ENCODE measurements at regions not wholly inside any gene's neighbourhood (a gene's known extent, or its start where the extent isn't known, plus 50 kb on each side); places are given as distances from the start of the nearest gene placed in this dataset.

- WGBS, 2 donors (ENCODE audit: low coverage in 1 of 2): 89 to 92% methylated on average over 4 of the region's 4 CpGs
- intact Hi-C loops (cut with DNase I; ENCODE audit: low total_unique reads) (no loop called here), in situ Hi-C loops (cut with MboI; ENCODE audit: low pct_ligation_motif_present in 1 of 4, low pct_unique_long_range_greater_than_20kb in 1 of 4, low sequenced_read_pairs in 3 of 4) (no loop called here)
- no peak for DNase-seq
- H3K9me3 ChIP-seq: no peaks in the 10 kb centered on the region
- no peak for TF ChIP-seq POLR2A (IDR thresholded peaks at IDR 0.05)
- no peaks in the 10 kb centered on the region for H3K4me1 ChIP-seq
- no peak overlapping the region for H3K4me3 ChIP-seq
- H3K27ac ChIP-seq: no peak overlapping the region
- H3K27me3 ChIP-seq: no peaks in the 10 kb centered on the region
- no peaks in the 10 kb centered on the region for H3K36me3 ChIP-seq
Observed at GRCh38 chr3:88452228-88452627, 302.5 kb downstream of the C3orf38 start.

- no peak for TF ChIP-seq POLR2AphosphoS5 (IDR thresholded peaks at IDR 0.05)
- no peak for TF ChIP-seq CTCF (IDR thresholded peaks at IDR 0.05)
- no peak for TF ChIP-seq EP300 (IDR thresholded peaks at IDR 0.05; ENCODE audit: low read depth)
- TF ChIP-seq POLR2A (IDR thresholded peaks at IDR 0.05): no peak
- Histone ChIP-seq H3K27me3 (no peaks in the 10 kb centered on the region), H3K27ac (no peak overlapping the region), H3K4me1 (no peaks in the 10 kb centered on the region), H3K9me3 (no peaks in the 10 kb centered on the region), H3K36me3 (no peaks in the 10 kb centered on the region), H3K4me3 (no peak overlapping the region)
- in situ Hi-C loops (cut with MboI; ENCODE audit: low pct_ligation_motif_present in 1 of 4, low pct_unique_long_range_greater_than_20kb in 1 of 4, low sequenced_read_pairs in 3 of 4): no loop called here
- intact Hi-C loops (cut with DNase I; ENCODE audit: low total_unique reads): no loop called here
- DNase-seq: no peak
- 79 to 81% methylated on average over 3 of the region's 3 CpGs for WGBS, 2 donors (ENCODE audit: low coverage in 1 of 2)
Observed at GRCh38 chr3:88460369-88460768, 310.6 kb downstream of the C3orf38 start.

GRCh38 chr3:88462230-88462629 lies 312.5 kb downstream of the C3orf38 start:
- H3K27me3 ChIP-seq: no peaks in the 10 kb centered on the region
- no peaks in the 10 kb centered on the region for H3K9me3 ChIP-seq
- in situ Hi-C loops (cut with MboI; ENCODE audit: low pct_ligation_motif_present in 1 of 4, low pct_unique_long_range_greater_than_20kb in 1 of 4, low sequenced_read_pairs in 3 of 4): no loop called here
- H3K4me1 ChIP-seq: no peaks in the 10 kb centered on the region
- H3K4me3 ChIP-seq: no peak overlapping the region
- intact Hi-C loops (cut with DNase I; ENCODE audit: low total_unique reads): no loop called here
- no peak for TF ChIP-seq EP300 (IDR thresholded peaks at IDR 0.05; ENCODE audit: low read depth)
- TF ChIP-seq CTCF (IDR thresholded peaks at IDR 0.05): no peak
- no peak for TF ChIP-seq POLR2AphosphoS5 (IDR thresholded peaks at IDR 0.05)
- no peak for TF ChIP-seq POLR2A (IDR thresholded peaks at IDR 0.05)
- DNase-seq: no peak
- H3K36me3 ChIP-seq: no peaks in the 10 kb centered on the region
- H3K27ac ChIP-seq: no peak overlapping the region

- intact Hi-C loops (cut with DNase I; ENCODE audit: low total_unique reads): no loop called here
Observed at GRCh38 chr3:88467191-88467590, 317.4 kb downstream of the C3orf38 start.

GRCh38 chr3:88469216-88469615 lies 319.5 kb downstream of the C3orf38 start:
- no peak overlapping the region for H3K4me3 ChIP-seq
- intact Hi-C loops (cut with DNase I; ENCODE audit: low total_unique reads): no loop called here

More at GRCh38 chr3:88467191-88467590, 317.4 kb downstream of the C3orf38 start:
- TF ChIP-seq POLR2AphosphoS5 (IDR thresholded peaks at IDR 0.05): no peak
- Histone ChIP-seq H3K9me3 (no peaks in the 10 kb centered on the region), H3K27ac (no peak overlapping the region), H3K4me1 (no peaks in the 10 kb centered on the region), H3K4me3 (no peak overlapping the region), H3K27me3 (no peaks in the 10 kb centered on the region), H3K36me3 (no peaks in the 10 kb centered on the region)
- in situ Hi-C loops (cut with MboI; ENCODE audit: low pct_ligation_motif_present in 1 of 4, low pct_unique_long_range_greater_than_20kb in 1 of 4, low sequenced_read_pairs in 3 of 4): no loop called here
- no peak for DNase-seq
- WGBS, 2 donors (ENCODE audit: low coverage in 1 of 2): 79 to 87% methylated on average over 3 to 5 of the region's 5 CpGs

More at GRCh38 chr3:88469216-88469615, 319.5 kb downstream of the C3orf38 start:
- no peak for DNase-seq
- WGBS, 2 donors (ENCODE audit: low coverage in 1 of 2): 44 to 74% methylated on average over 1 of the region's 1 CpG
- Histone ChIP-seq H3K27me3 (no peaks in the 10 kb centered on the region), H3K4me1 (no peaks in the 10 kb centered on the region), H3K9me3 (no peaks in the 10 kb centered on the region), H3K36me3 (no peaks in the 10 kb centered on the region), H3K27ac (no peak overlapping the region)
- in situ Hi-C loops (cut with MboI; ENCODE audit: low pct_ligation_motif_present in 1 of 4, low pct_unique_long_range_greater_than_20kb in 1 of 4, low sequenced_read_pairs in 3 of 4): no loop called here
- no peak for TF ChIP-seq EP300 (IDR thresholded peaks at IDR 0.05; ENCODE audit: low read depth)
- TF ChIP-seq POLR2AphosphoS5 (IDR thresholded peaks at IDR 0.05): no peak
- no peak for TF ChIP-seq POLR2A (IDR thresholded peaks at IDR 0.05)
- TF ChIP-seq CTCF (IDR thresholded peaks at IDR 0.05): no peak

Measured in transverse colon (tissue), 4 donors.